Neuronal stem cell (in vitro differentiated cells): ENCODE measurements at regions not wholly inside any gene's neighbourhood (a gene's known extent, or its start where the extent isn't known, plus 50 kb on each side); places are given as distances from the start of the nearest gene placed in this dataset.

Experiments
- DNase-seq: peaks from one replicate; pipeline ENCODE4 v3.0.0-alpha.2; 2013; ENCODE audit warnings: low spot score
- H2AFZ ChIP-seq: one replicate; pipeline ENCODE4 v1.6.1; 2013; ENCODE audit warnings: mild to moderate bottlenecking, low read length, inconsistent platforms
- H2AK5ac ChIP-seq: 2 replicates; pipeline ENCODE4 v1.6.1; 2013; ENCODE audit warnings: low read depth, mild to moderate bottlenecking, inconsistent platforms, low read length, moderate library complexity, mixed read lengths
- H2BK120ac ChIP-seq: 2 replicates; pipeline ENCODE4 v1.6.1; 2013; ENCODE audit warnings: low read depth, mild to moderate bottlenecking, inconsistent platforms, low read length, moderate library complexity, mixed read lengths
- H2BK12ac ChIP-seq: one replicate; pipeline ENCODE4 v1.6.1; 2013; ENCODE audit warnings: low read length, inconsistent platforms
- H2BK15ac ChIP-seq: 2 replicates; pipeline ENCODE4 v1.6.1; 2013; ENCODE audit warnings: mild to moderate bottlenecking, low read length, inconsistent platforms, mixed read lengths
- H2BK5ac ChIP-seq: one replicate; pipeline ENCODE4 v1.6.1; 2013; ENCODE audit warnings: inconsistent platforms, mild to moderate bottlenecking, low read length, moderate library complexity
- H3K14ac ChIP-seq: one replicate; pipeline ENCODE4 v1.6.1; 2013; ENCODE audit warnings: low read length, inconsistent platforms
- H3K18ac ChIP-seq: 2 replicates; pipeline ENCODE4 v1.6.1; 2013; ENCODE audit warnings: low read length, inconsistent platforms
- H3K23ac ChIP-seq: 2 replicates; pipeline ENCODE4 v1.6.1; 2013; ENCODE audit warnings: low read depth, mild to moderate bottlenecking, mixed read lengths, low read length, inconsistent platforms; ENCODE audit not compliant: poor library complexity
- H3K27ac ChIP-seq: replicated peaks from 3 replicates; pipeline ENCODE4 v1.5.1; 2013; ENCODE audit warnings: low read length, inconsistent platforms
- H3K27me3 ChIP-seq, 3 experiments: 2 replicates each; pipeline ENCODE4 v1.6.1; 2013; ENCODE audit warnings: low read length in 3 of 3, mild to moderate bottlenecking in 2 of 3, inconsistent platforms in 1 of 3, low read depth in 1 of 3, mixed read lengths in 1 of 3, moderate library complexity in 1 of 3; ENCODE audit not compliant: control insufficient read depth in 3 of 3, insufficient read depth in 3 of 3
- H3K36me3 ChIP-seq, 2 donors: replicated peaks in 1 of 2; 2 replicates each; pipeline ENCODE4 v1.6.1; 2013; ENCODE audit warnings: low read length in 2 of 2; ENCODE audit not compliant: control insufficient read depth in 2 of 2, insufficient read depth in 2 of 2
- H3K4ac ChIP-seq: 2 replicates; pipeline ENCODE4 v1.6.1; 2013; ENCODE audit warnings: inconsistent platforms, mild to moderate bottlenecking, low read length, moderate library complexity
- H3K4me1 ChIP-seq, 2 donors: 1 replicate in 1 of 2; 2 replicates in 1 of 2; pipeline ENCODE4 v1.6.1; 2013; ENCODE audit warnings: low read length in 2 of 2, low read depth in 1 of 2; ENCODE audit not compliant: control insufficient read depth in 2 of 2, insufficient read depth in 1 of 2
- H3K4me2 ChIP-seq: one replicate; pipeline ENCODE4 v1.6.1; 2013; ENCODE audit warnings: mild to moderate bottlenecking, low read length, inconsistent platforms; ENCODE audit not compliant: insufficient read depth, poor library complexity, severe bottlenecking
- H3K4me3 ChIP-seq, 2 donors: 2 replicates each; pipeline ENCODE4 v1.5.1; 2013; ENCODE audit warnings: low read length in 2 of 2, mild to moderate bottlenecking in 2 of 2, inconsistent platforms in 1 of 2, moderate library complexity in 1 of 2
- H3K79me1 ChIP-seq: one replicate; pipeline ENCODE4 v1.6.1; 2013; ENCODE audit warnings: low read depth, mild to moderate bottlenecking, inconsistent platforms, low read length, moderate library complexity
- H3K9ac ChIP-seq: one replicate; pipeline ENCODE4 v1.6.1; 2013; ENCODE audit warnings: mild to moderate bottlenecking, low read depth, low read length, inconsistent platforms; ENCODE audit not compliant: poor library complexity
- H3K9me3 ChIP-seq, 2 donors: replicated peaks in 1 of 2; 2 replicates each; pipeline versions ENCODE3 to v1.6.1; 2013; ENCODE audit warnings: low read length in 2 of 2, mild to moderate bottlenecking in 2 of 2, inconsistent platforms in 1 of 2, low read depth in 1 of 2, mixed read lengths in 1 of 2, moderate library complexity in 1 of 2; ENCODE audit not compliant: control insufficient read depth in 2 of 2, insufficient read depth in 1 of 2
- H4K8ac ChIP-seq: one replicate; pipeline ENCODE4 v1.6.1; 2013; ENCODE audit warnings: low read depth, mild to moderate bottlenecking, inconsistent platforms, low read length, moderate library complexity
- H4K91ac ChIP-seq: one replicate; pipeline ENCODE4 v1.6.1; 2013; ENCODE audit warnings: low read length, low read depth, mild to moderate bottlenecking, inconsistent platforms; ENCODE audit not compliant: poor library complexity
- WGBS, 2 donors: extraction: QIAGEN DNeasy Blood & Tissue Kit; methylation state at CpG; one replicate each; pipeline ENCODE4 v1.1.7; 2013; ENCODE audit warnings: missing lambda C conversion rate in 2 of 2, mixed read lengths in 1 of 2; ENCODE audit not compliant: insufficient read length in 2 of 2, insufficient replicate concordance in 1 of 2; ENCODE audit errors: extremely low coverage in 2 of 2; 5-methylcytosine and 5-hydroxymethylcytosine counted together

GRCh38 chr1:181152892-181153633, 64.6 kb downstream of the IER5 start:
- no peak overlapping the region for H4K8ac ChIP-seq
- H3K4ac ChIP-seq: no peak overlapping the region
- H3K23ac ChIP-seq: peak overlapping the region; percentile 90
- H4K91ac ChIP-seq: no peak overlapping the region
- no peak overlapping the region for H3K27ac ChIP-seq
- DNase-seq: no peak
- no peaks in the 10 kb centered on the region for H3K79me1 ChIP-seq
- no peak overlapping the region for H3K18ac ChIP-seq
- H3K9ac ChIP-seq: no peak overlapping the region
- H3K9me3 ChIP-seq: no peaks in the 10 kb centered on the region
- no peak overlapping the region for H2BK15ac ChIP-seq
- no peak overlapping the region for H3K14ac ChIP-seq
- H2AK5ac ChIP-seq: no peak overlapping the region
- no peak overlapping the region for H3K4me3 ChIP-seq
- peaks cover 0 to 5% of the 10 kb centered on the region in 2 donors for H3K4me1 ChIP-seq
- H3K27me3 ChIP-seq: peaks cover 0 to 35% (median 0%) of the 10 kb centered on the region in 3 experiments
- H2BK5ac ChIP-seq: no peak overlapping the region
- no peak overlapping the region for H2BK120ac ChIP-seq
- H2AFZ ChIP-seq: peak overlapping the region; percentile 90
- no peaks in the 10 kb centered on the region for H3K36me3 ChIP-seq
- no peak overlapping the region for H2BK12ac ChIP-seq
- no peak overlapping the region for H3K4me2 ChIP-seq
- no CpG with 5 or more reads among the region's 16 CpGs for WGBS, 2 donors

- no peak for DNase-seq
- peaks cover 0 to 33% (median 0%) of the 10 kb centered on the region in 3 experiments for H3K27me3 ChIP-seq
- H3K4me3 ChIP-seq: no peak overlapping the region
- no peak overlapping the region for H4K8ac ChIP-seq
- no peak overlapping the region for H3K4ac ChIP-seq
- peaks cover 0 to 5% of the 10 kb centered on the region in 2 donors for H3K4me1 ChIP-seq
- no peak overlapping the region for H2BK120ac ChIP-seq
- H3K27ac ChIP-seq: no peak overlapping the region
- no CpG with 5 or more reads among the region's 2 CpGs for WGBS, 2 donors
- H3K36me3 ChIP-seq: no peaks in the 10 kb centered on the region
- H2BK12ac ChIP-seq: no peak overlapping the region
- no peak overlapping the region for H3K14ac ChIP-seq
- H3K4me2 ChIP-seq: no peak overlapping the region
- H3K9me3 ChIP-seq: no peaks in the 10 kb centered on the region
- H2BK15ac ChIP-seq: no peak overlapping the region
- no peak overlapping the region for H2AK5ac ChIP-seq
- H3K79me1 ChIP-seq: no peaks in the 10 kb centered on the region
- no peak overlapping the region for H4K91ac ChIP-seq
- no peak overlapping the region for H2BK5ac ChIP-seq
- H3K18ac ChIP-seq: no peak overlapping the region
- no peak overlapping the region for H3K23ac ChIP-seq
- no peak overlapping the region for H3K9ac ChIP-seq
- H2AFZ ChIP-seq: no peak overlapping the region
These were observed 65.1 kb downstream of the IER5 start for GRCh38 chr1:181153634-181153961.

- H3K9ac ChIP-seq: no peak overlapping the region
- no peak overlapping the region for H2BK5ac ChIP-seq
- H2AFZ ChIP-seq: no peak overlapping the region
- no peak overlapping the region for H2AK5ac ChIP-seq
- WGBS, 2 donors: no CpG with 5 or more reads among the region's 2 CpGs
- no peak overlapping the region for H4K91ac ChIP-seq
- no peaks in the 10 kb centered on the region for H3K9me3 ChIP-seq
- H2BK15ac ChIP-seq: no peak overlapping the region
- no peaks in the 10 kb centered on the region for H3K79me1 ChIP-seq
- H3K27me3 ChIP-seq: peaks cover 0 to 20% (median 0%) of the 10 kb centered on the region in 3 experiments
- no peak overlapping the region for H3K23ac ChIP-seq
- peaks cover 0 to 5% of the 10 kb centered on the region in 2 donors for H3K4me1 ChIP-seq
- H3K4me2 ChIP-seq: no peak overlapping the region
- H3K14ac ChIP-seq: no peak overlapping the region
- H3K27ac ChIP-seq: no peak overlapping the region
- no peaks in the 10 kb centered on the region for H3K36me3 ChIP-seq
- no peak overlapping the region for H3K4ac ChIP-seq
- DNase-seq: no peak
- no peak overlapping the region for H3K18ac ChIP-seq
- H2BK120ac ChIP-seq: no peak overlapping the region
- no peak overlapping the region for H4K8ac ChIP-seq
- no peak overlapping the region for H3K4me3 ChIP-seq
- no peak overlapping the region for H2BK12ac ChIP-seq
These were observed 66.8 kb downstream of the IER5 start for GRCh38 chr1:181155339-181155738.

- Histone ChIP-seq H3K27ac (no peak overlapping the region), H3K79me1 (no peaks in the 10 kb centered on the region), H4K91ac (no peak overlapping the region), H3K9ac (peak overlapping the region; percentile 38), H3K4ac (no peak overlapping the region), H3K4me1 (no peaks in the 10 kb centered on the region), H3K4me3 (no peak overlapping the region), H2AFZ (no peak overlapping the region), H2BK12ac (no peak overlapping the region), H2BK15ac (no peak overlapping the region), H3K14ac (no peak overlapping the region), H3K18ac (no peak overlapping the region), H2BK5ac (no peak overlapping the region), H3K36me3 (no peaks in the 10 kb centered on the region), H3K23ac (no peak overlapping the region), H3K4me2 (no peak overlapping the region), H2BK120ac (no peak overlapping the region), H3K27me3 (no peaks in the 10 kb centered on the region), H3K9me3 (peaks cover 0 to 2% of the 10 kb centered on the region in 2 donors), H2AK5ac (no peak overlapping the region), H4K8ac (no peak overlapping the region)
- no CpG with 5 or more reads among the region's 10 CpGs for WGBS, 2 donors
- DNase-seq: no peak
These were observed 71.1 kb downstream of the IER5 start for GRCh38 chr1:181159451-181160140.
